Calu3 (cell line): ENCODE measurements at regions not wholly inside any gene's neighbourhood (a gene's known extent, or its start where the extent isn't known, plus 50 kb on each side); places are given as distances from the start of the nearest gene placed in this dataset.

Experiments used
- BruUV-seq: library from RNA; stranded (reverse); fragments of 400-500 nt; replicated peaks from 2 replicates; lab custom pipeline; 2021; lab: Mats Ljungman, UMichigan
- CTCF ChIA-PET: fragments of 300-600 bp; sonication (Branson Sonifier 250); formaldehyde crosslinking; loops from one replicate; lab custom pipeline; 2022; ENCODE audit warnings: antibody characterized with exemption; lab: Charles Lee
- DNase-seq: peaks from one replicate; pipeline ENCODE4 v3.0.0; 2022
- H3K27ac Mint-ChIP-seq: one replicate; pipeline ENCODE4 v1.8.0; 2022; ENCODE audit warnings: mixed read lengths; ENCODE audit not compliant: unreplicated experiment
- H3K27me3 Mint-ChIP-seq: one replicate; pipeline ENCODE4 v1.8.0; 2022; ENCODE audit warnings: mixed read lengths; ENCODE audit not compliant: unreplicated experiment
- H3K36me3 Mint-ChIP-seq: one replicate; pipeline ENCODE4 v1.8.0; 2022; ENCODE audit warnings: mild to moderate bottlenecking, moderate library complexity, mixed read lengths; ENCODE audit not compliant: insufficient read depth, unreplicated experiment
- H3K4me1 Mint-ChIP-seq: one replicate; pipeline ENCODE4 v1.8.0; 2022; ENCODE audit warnings: mild to moderate bottlenecking, low read depth, mixed read lengths; ENCODE audit not compliant: unreplicated experiment
- H3K4me3 Mint-ChIP-seq: one replicate; pipeline ENCODE4 v1.8.0; 2022; ENCODE audit warnings: mild to moderate bottlenecking, low read depth, moderate library complexity, mixed read lengths; ENCODE audit not compliant: unreplicated experiment
- H3K9me3 Mint-ChIP-seq: one replicate; pipeline ENCODE4 v1.8.0; 2022; ENCODE audit warnings: low read depth, mixed read lengths; ENCODE audit not compliant: unreplicated experiment
- intact Hi-C: fragments of 100-400 bp; cut with micrococcal nuclease; formaldehyde crosslinking; loops from one replicate; pipeline ENCODE4 v1.10.0; 2022; ENCODE audit not compliant: unreplicated experiment
- TF ChIP-seq, protein P1 (sequence below): fragments of 200-600 bp; IDR thresholded peaks from one replicate; pipeline ENCODE4 v1.8.0; 2022; ENCODE audit warnings: antibody characterized with exemption; ENCODE audit not compliant: unreplicated experiment

DNA sequence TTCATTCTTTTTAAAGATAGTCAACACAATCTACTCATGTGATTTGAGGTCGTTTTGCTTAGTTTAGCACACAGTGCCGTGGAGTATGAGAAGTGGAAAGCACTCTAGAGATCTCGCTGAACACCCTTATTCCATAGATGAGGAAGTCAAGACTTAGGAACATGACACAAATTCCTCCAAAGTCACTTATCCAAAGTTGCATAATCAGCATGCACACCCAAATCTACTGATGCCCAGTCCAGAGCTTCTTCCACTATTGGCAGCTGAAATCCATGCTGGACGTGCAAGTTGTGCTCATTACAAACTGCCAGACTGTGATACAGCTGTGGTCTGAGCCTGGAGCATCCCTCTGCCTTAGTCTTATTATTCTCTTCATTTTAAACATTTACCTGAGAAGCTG is 83.5 kb upstream of the ZNF280D start:
- intact Hi-C loops = loop anchor here (5.0 kb wide), 1 partner anchor 84 kb away; the partner anchor contains the start of gene ZNF280D
- CTCF ChIA-PET = interaction anchor here (0.7 kb wide), 1 partner anchor 363 kb away, joined by 4 read pairs; no protein-coding TSS in a partner anchor
- no peaks in the 10 kb centered on the region for H3K9me3 Mint-ChIP-seq

DNA sequence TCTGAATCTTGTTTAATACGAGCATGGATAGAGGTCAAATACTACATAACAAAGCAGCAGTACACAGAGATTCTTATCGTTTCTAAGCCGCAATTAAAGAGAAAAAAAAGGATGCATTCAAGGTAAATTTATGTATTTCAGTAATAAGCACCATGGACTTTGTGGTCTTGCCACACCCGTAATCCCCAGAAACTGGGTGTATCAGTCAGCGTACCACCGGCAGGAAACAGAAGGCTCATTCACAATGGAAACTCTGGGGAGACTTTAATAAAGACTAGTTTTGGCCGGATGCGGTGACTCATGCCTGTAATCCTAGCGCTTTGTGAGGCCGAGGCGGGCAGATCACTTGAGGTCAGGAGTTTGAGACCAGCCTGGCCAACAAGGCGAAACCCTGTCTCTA is 81.9 kb upstream of the ZNF280D start:
- Mint-ChIP-seq H3K4me3 (no peak overlapping the region), H3K27me3 (no peaks in the 10 kb centered on the region), H3K36me3 (peaks cover 8% of the 10 kb centered on the region), H3K9me3 (peaks cover 4% of the 10 kb centered on the region), H3K4me1 (peaks cover 45% of the 10 kb centered on the region), H3K27ac (peak overlapping the region; percentile 69)
- intact Hi-C loops = loop anchor here (2.0 to 5.0 kb wide), 2 partner anchors 83 to 318 kb away; partner anchors contain the start of gene ZNF280D
- TF ChIP-seq, protein P1, sequence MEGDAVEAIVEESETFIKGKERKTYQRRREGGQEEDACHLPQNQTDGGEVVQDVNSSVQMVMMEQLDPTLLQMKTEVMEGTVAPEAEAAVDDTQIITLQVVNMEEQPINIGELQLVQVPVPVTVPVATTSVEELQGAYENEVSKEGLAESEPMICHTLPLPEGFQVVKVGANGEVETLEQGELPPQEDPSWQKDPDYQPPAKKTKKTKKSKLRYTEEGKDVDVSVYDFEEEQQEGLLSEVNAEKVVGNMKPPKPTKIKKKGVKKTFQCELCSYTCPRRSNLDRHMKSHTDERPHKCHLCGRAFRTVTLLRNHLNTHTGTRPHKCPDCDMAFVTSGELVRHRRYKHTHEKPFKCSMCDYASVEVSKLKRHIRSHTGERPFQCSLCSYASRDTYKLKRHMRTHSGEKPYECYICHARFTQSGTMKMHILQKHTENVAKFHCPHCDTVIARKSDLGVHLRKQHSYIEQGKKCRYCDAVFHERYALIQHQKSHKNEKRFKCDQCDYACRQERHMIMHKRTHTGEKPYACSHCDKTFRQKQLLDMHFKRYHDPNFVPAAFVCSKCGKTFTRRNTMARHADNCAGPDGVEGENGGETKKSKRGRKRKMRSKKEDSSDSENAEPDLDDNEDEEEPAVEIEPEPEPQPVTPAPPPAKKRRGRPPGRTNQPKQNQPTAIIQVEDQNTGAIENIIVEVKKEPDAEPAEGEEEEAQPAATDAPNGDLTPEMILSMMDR = no peak
- CTCF ChIA-PET = no interaction called here
- DNase-seq = peak; percentile 86
- no TSS peak for BruUV-seq

More for the DNA sequence above, 83.5 kb upstream of the ZNF280D start:
- Mint-ChIP-seq H3K4me1 (peaks cover 54% of the 10 kb centered on the region), H3K27me3 (no peaks in the 10 kb centered on the region), H3K27ac (no peak overlapping the region), H3K4me3 (no peak overlapping the region), H3K36me3 (peaks cover 8% of the 10 kb centered on the region)
- no peak for DNase-seq
- no TSS peak for BruUV-seq
- TF ChIP-seq, protein P1 = no peak

DNA sequence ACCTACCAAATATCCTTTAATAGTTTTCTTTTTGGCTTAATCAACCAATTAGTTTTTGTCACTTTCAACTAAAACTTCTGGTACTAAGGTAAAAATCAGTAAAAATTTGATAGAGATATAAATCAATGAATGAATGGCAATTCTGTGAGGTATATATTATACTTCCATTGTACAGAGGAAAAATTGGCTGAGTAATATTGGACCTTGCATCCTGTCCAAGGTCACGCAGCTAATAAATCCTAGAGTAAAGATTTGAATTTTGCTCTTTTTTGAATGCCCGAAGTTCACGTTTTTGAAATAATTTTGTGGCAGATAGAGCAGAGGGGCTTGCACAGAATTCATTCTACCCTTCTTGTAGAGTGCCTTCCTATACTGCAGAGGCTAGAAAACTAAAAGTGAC is 81.1 kb upstream of the ZNF280D start:
- Mint-ChIP-seq H3K27ac (peak overlapping the region; percentile 69), H3K4me3 (no peak overlapping the region), H3K27me3 (no peaks in the 10 kb centered on the region), H3K36me3 (peaks cover 8% of the 10 kb centered on the region), H3K4me1 (peaks cover 41% of the 10 kb centered on the region), H3K9me3 (peaks cover 4% of the 10 kb centered on the region)
- intact Hi-C loops = loop anchor here (2.0 kb wide), 1 partner anchor 318 kb away; no protein-coding TSS in a partner anchor
- CTCF ChIA-PET = no interaction called here
- TF ChIP-seq, protein P1 = no peak
- BruUV-seq = no TSS peak
- no peak for DNase-seq

DNA sequence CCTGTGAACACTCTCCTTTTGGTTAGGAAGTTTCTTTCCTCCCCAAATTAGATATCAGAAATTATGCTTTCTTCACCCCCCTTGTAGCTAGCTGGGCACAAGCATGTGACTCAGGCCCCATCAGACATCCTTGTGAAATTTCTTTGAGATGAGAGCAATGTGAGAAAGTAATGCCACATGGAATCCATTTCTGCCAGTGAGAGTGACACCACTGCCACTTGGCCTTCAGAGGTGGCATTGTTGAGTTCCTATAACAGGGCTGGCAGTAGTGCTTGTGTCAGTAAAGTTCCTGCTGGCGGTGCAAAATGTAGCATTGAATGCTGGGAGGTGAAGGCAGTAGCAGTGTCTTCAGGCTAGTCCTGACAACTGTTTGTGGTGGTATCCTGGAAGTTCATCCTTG is 80.7 kb upstream of the ZNF280D start:
- DNase-seq = no peak
- CTCF ChIA-PET = no interaction called here
- no peak overlapping the region for H3K4me3 Mint-ChIP-seq

More for the DNA sequence above, 80.7 kb upstream of the ZNF280D start:
- intact Hi-C loops = loop anchor here (2.0 kb wide), 1 partner anchor 317 kb away; no protein-coding TSS in a partner anchor
- peaks cover 7% of the 10 kb centered on the region for H3K9me3 Mint-ChIP-seq
- no peaks in the 10 kb centered on the region for H3K27me3 Mint-ChIP-seq
- peaks cover 8% of the 10 kb centered on the region for H3K36me3 Mint-ChIP-seq
- no peak overlapping the region for H3K27ac Mint-ChIP-seq
- H3K4me1 Mint-ChIP-seq = peaks cover 41% of the 10 kb centered on the region
- TF ChIP-seq, protein P1 = no peak
- BruUV-seq = no TSS peak
